Tibial artery (tissue), 4 donors: ENCODE measurements at regions not wholly inside any gene's neighbourhood (a gene's known extent, or its start where the extent isn't known, plus 50 kb on each side); places are given as distances from the start of the nearest gene placed in this dataset.

Experiments used
- DNase-seq, 2 donors: peaks; one replicate each; pipeline ENCODE4 v3.0.0-alpha.2; 2019
- H3K27ac ChIP-seq, 2 donors: fragments of 200-600 bp; sonication (generic) in 1 of 2; 1 replicate in 1 of 2; 2 replicates in 1 of 2; pipeline ENCODE4 v1.5.1; 2018 to 2019; ENCODE audit warnings: mild to moderate bottlenecking in 1 of 2
- H3K27me3 ChIP-seq, 2 donors: fragments of 200-600 bp; sonication (generic) in 1 of 2; one replicate each; pipeline versions ENCODE4 v1.5.1 to v1.6.0; 2016 to 2019
- H3K36me3 ChIP-seq, 3 donors: fragments of 200-600 bp; sonication (generic) in 2 of 3; one replicate each; pipeline ENCODE4 v1.5.1; 2016 to 2019; ENCODE audit warnings: mild to moderate bottlenecking in 2 of 3
- H3K4me1 ChIP-seq, 4 donors: fragments of 200-600 bp; sonication (generic) in 2 of 4; 1 replicate in 3 of 4; 2 replicates in 1 of 4; pipeline ENCODE4 v1.5.1; 2016 to 2019
- H3K4me3 ChIP-seq, 2 donors: fragments of 200-600 bp; sonication (generic) in 1 of 2; 1 replicate in 1 of 2; 2 replicates in 1 of 2; pipeline ENCODE4 v1.5.1; 2018 to 2019; ENCODE audit warnings: mild to moderate bottlenecking in 2 of 2
- H3K9me3 ChIP-seq, 3 donors: fragments of 200-600 bp; sonication (generic) in 1 of 3; one replicate each; pipeline ENCODE4 v1.5.1; 2016 to 2019
- CTCF ChIP-seq, 2 experiments: fragments of 200-600 bp in 1 of 2; fragments of 450-650 bp in 1 of 2; IDR thresholded peaks; one replicate each; pipeline ENCODE4 v1.5.1; 2017 to 2019; ENCODE audit warnings: antibody characterized with exemption in 2 of 2, mild to moderate bottlenecking in 1 of 2, moderate library complexity in 1 of 2
- intact Hi-C: fragments of 100-400 bp; cut with DNase I; formaldehyde crosslinking; loops from one replicate; pipeline ENCODE4 v1.15.0; 2023; ENCODE audit warnings: low total_unique reads

DNA sequence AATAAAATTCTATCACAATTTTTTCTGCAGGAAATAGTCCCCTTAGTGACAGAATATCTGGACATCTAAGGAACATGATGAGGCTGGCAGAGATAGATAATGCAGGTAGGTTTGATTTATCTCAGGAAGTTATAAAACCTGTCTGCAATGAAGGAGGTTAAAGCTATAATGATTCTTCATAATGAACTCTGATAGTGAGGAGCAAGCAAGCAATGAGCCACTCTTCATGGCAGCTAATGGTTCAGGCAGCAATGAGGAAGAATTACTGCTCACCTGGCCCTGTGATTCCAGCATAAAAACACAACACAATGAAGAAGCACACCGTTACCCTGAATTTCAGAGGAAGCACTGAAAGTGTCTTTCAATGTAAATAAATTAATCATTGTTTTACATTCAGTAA lies 599.6 kb upstream of the PKDCC start:
- intact Hi-C loops = no loop called here

GRCh38 chr2:41457026-41457425 lies 590.8 kb upstream of the PKDCC start:
- no peak for TF ChIP-seq CTCF (IDR thresholded peaks at IDR 0.05)
- H3K9me3 ChIP-seq = no peaks in the 10 kb centered on the region
- peaks cover 0 to 22% (median 0%) of the 10 kb centered on the region in 4 donors for H3K4me1 ChIP-seq
- intact Hi-C loops = no loop called here
- H3K36me3 ChIP-seq = no peaks in the 10 kb centered on the region
- no peak for DNase-seq
- H3K4me3 ChIP-seq = no peak overlapping the region
- no peak overlapping the region for H3K27ac ChIP-seq
- no peaks in the 10 kb centered on the region for H3K27me3 ChIP-seq

More for the DNA sequence above, 599.6 kb upstream of the PKDCC start:
- H3K9me3 ChIP-seq = no peaks in the 10 kb centered on the region
- H3K4me1 ChIP-seq = no peaks in the 10 kb centered on the region
- TF ChIP-seq CTCF (IDR thresholded peaks at IDR 0.05) = no peak
- no peaks in the 10 kb centered on the region for H3K36me3 ChIP-seq
- no peak overlapping the region for H3K4me3 ChIP-seq
- H3K27ac ChIP-seq = no peak overlapping the region
- no peaks in the 10 kb centered on the region for H3K27me3 ChIP-seq
- no peak for DNase-seq

DNA sequence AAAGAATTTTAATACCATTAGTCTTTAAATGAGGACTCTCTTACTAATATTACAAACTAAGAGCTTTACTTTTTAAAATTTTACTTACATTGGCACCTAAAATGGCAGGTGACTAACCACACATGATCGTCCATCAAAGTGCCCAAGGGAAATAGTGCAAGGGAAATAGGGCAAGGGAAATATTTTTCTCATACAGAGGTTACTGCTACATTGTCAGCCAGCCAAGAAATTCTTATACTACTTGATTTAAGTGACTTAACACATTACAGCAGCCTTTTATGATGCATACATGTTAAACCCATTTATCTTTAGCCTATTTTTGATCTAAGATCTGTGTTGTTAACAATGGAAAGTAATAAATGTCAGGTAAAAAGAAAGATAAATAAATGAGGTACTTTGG lies 587.2 kb upstream of the PKDCC start:
- no peak for TF ChIP-seq CTCF (IDR thresholded peaks at IDR 0.05)
- intact Hi-C loops = no loop called here
- Histone ChIP-seq H3K27ac (no peak overlapping the region), H3K36me3 (no peaks in the 10 kb centered on the region), H3K4me1 (peaks cover 0 to 22% (median 0%) of the 10 kb centered on the region in 4 donors), H3K27me3 (no peaks in the 10 kb centered on the region), H3K4me3 (no peak overlapping the region), H3K9me3 (no peaks in the 10 kb centered on the region)
- no peak for DNase-seq

GRCh38 chr2:41464395-41464794 lies 583.4 kb upstream of the PKDCC start:
- intact Hi-C loops = no loop called here

GRCh38 chr2:41475959-41476358 lies 571.9 kb upstream of the PKDCC start:
- Histone ChIP-seq H3K4me3 (no peak overlapping the region), H3K36me3 (no peaks in the 10 kb centered on the region), H3K27me3 (no peaks in the 10 kb centered on the region), H3K27ac (no peak overlapping the region), H3K4me1 (no peaks in the 10 kb centered on the region), H3K9me3 (no peaks in the 10 kb centered on the region)
- DNase-seq = no peak
- TF ChIP-seq CTCF (IDR thresholded peaks at IDR 0.05) = no peak
- intact Hi-C loops = no loop called here

More at GRCh38 chr2:41464395-41464794, 583.4 kb upstream of the PKDCC start:
- no peak overlapping the region for H3K4me3 ChIP-seq
- H3K9me3 ChIP-seq = no peaks in the 10 kb centered on the region
- no peak overlapping the region for H3K27ac ChIP-seq
- no peaks in the 10 kb centered on the region for H3K36me3 ChIP-seq
- TF ChIP-seq CTCF (IDR thresholded peaks at IDR 0.05) = no peak
- DNase-seq = no peak
- H3K4me1 ChIP-seq = peaks cover 0 to 16% (median 0%) of the 10 kb centered on the region in 4 donors
- no peaks in the 10 kb centered on the region for H3K27me3 ChIP-seq

DNA sequence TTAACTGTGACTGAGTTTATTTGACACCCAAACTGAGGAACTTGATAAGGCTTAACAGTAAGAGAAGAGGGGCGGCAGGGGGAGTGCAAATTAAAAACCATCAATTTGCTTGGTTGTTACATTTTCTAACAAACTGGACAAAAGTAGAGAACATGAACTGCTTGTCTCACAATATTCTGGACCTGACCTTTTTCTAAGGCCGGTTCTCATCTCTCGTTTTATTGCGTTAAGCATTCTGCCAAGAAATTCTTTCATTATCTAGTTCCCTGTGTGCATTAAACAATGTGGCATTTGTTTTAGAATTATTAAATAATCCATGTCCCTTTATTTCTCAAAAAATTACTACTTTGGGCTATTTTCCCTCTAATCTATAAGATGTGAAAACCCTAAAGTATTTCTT lies 565.2 kb upstream of the PKDCC start:
- TF ChIP-seq CTCF (IDR thresholded peaks at IDR 0.05) = no peak
- no peaks in the 10 kb centered on the region for H3K9me3 ChIP-seq
- H3K4me3 ChIP-seq = no peak overlapping the region
- H3K27me3 ChIP-seq = no peaks in the 10 kb centered on the region
- peaks cover 0 to 24% (median 4%) of the 10 kb centered on the region in 4 donors for H3K4me1 ChIP-seq
- no peak overlapping the region for H3K27ac ChIP-seq
- DNase-seq = no peak
- intact Hi-C loops = no loop called here
- H3K36me3 ChIP-seq = no peaks in the 10 kb centered on the region
